Embryonic facial prominence (tissue), 1 donor: ENCODE measurements at regions not wholly inside any gene's neighbourhood (a gene's known extent, or its start where the extent isn't known, plus 50 kb on each side); places are given as distances from the start of the nearest gene placed in this dataset.

Source experiments
- DNase-seq: peaks from one replicate; pipeline ENCODE4 v3.0.0-alpha.2; 2016; ENCODE audit errors: extremely low spot score

DNA sequence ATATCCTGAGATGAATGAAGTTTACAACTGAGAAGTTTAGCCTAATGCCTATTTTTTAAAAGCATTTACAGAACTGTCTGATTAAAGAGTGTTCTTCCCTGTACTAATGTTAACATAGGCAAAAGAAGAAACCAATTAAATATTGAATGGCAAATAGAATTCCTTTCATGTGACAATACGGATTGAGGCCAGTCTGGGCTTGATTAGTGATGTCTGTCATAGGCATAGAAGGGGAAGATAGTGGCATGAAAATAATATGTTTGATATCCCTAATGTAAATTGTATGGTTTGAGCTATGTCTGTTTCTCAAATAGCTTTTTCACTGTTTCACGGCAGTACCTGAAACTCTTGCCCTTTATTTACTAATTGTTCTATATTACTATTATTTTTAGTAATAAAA is 443.1 kb upstream of the CLINT1 start:
- no peak for DNase-seq

DNA sequence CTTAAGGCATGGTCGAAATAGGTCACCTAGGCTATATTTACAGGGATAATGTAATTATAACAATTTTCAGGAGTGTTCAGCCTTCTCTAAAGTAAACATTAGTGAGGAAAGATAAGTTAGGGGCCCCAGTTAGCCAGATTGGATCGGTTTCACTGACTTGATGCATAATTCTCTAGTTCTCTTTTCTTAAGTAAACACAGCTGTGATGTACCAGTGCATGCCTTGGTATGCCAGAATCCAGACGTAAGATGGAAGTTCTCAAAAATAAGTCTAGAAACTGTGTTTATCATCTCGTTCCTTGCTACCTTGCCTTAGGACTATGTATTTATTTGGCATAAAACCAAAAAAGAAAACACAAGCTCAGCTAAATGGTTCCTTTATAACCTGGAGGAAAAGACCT is 442.2 kb upstream of the CLINT1 start:
- DNase-seq = no peak

DNA sequence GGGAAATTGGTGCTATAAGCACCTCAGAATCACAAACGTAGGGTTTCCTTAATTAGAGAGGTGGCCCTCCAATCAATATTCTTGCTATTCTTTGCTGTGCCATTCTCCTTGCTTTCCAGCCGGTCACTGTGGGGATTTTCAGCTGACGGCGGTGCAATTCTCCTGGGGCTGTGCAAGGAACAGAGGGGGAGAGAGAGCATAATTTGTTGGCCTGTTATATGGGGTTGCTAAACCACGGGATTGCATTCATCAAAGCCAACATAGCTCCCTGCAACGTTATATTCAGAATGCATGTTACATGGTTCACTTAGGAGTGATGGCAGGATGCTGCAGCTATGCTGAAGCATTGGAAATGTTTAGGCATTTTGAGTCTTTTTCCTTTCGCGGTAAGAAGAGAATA is 441.3 kb upstream of the CLINT1 start:
- no peak for DNase-seq

DNA sequence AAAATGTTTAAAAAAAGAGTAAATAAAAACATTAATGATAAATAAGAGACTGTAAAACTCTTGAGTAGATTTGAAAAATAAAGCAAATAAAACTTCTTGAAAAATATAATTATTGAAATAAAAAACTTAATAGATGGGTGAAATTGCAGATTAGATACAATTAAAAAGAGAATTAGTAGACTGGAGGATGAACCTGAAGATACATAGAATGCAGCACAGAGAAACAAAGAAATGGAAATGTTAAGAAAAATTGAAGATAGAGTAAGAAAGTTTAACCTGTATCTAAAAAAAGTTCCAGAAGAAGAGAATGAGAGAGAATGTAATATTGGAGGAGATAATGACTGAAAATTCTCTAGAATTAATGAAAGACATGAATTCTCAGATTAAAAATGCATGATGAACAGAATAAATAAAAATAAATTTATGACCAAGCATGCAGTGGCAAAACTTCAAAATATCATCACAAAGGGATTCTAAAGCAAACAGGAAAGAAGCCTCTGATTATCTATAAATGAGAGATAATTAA is 438.1 kb upstream of the CLINT1 start:
- DNase-seq = no peak

DNA sequence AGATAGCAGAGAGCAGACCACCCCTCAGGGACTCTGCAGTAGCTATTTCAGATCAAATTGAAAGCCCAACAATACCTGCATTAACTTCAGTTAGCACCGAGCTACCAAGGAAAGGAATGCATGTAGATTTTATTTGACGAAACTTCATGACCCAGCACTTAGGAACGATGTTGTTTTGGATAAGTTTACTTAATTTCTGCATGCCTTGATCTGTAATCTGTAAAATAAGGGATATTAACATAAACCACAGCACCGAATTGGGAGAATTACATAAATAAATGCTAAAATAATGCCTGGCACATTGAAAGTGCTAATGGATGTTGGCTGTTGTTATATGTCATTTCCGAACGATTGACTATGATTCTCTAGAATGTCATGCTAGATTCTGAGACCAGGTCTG is 435.8 kb upstream of the CLINT1 start:
- no peak for DNase-seq

DNA sequence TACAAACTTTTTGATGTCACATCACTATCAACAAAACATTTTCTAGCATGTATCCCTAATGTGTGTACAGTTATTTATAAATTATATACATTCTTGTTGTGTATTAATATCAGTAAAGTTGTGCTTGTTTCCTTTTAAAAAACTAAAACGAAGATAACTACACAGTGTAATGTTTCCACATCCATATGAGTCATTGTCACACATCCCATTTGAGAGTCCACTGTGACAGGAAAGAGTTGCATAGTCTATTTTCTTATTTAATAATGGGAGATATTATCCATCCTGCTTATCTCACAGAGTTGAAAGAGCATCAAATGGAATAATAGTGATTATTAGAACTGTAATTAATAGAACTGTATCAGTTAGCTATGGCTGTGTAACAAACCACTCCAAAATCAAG is 434.0 kb upstream of the CLINT1 start:
- no peak for DNase-seq

DNA sequence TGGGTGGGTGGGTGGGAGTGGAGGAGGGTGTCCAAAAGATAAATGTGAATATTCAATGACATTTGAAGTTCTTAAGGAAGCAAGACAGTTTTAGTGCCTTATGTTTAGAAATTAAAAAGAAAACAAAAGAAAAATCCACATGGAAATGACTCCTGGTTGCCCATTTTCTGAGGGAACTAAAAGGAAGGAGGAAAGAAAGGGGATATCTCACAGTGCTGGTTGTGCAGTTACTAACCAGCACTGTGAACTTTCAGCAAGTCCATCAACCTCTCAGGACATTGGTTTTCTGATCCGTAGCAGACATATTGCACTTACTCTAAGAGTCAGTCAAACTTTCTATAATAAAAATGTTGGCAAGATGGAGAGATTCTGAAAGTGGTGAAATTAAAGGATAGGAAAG is 431.0 kb upstream of the CLINT1 start:
- no peak for DNase-seq

DNA sequence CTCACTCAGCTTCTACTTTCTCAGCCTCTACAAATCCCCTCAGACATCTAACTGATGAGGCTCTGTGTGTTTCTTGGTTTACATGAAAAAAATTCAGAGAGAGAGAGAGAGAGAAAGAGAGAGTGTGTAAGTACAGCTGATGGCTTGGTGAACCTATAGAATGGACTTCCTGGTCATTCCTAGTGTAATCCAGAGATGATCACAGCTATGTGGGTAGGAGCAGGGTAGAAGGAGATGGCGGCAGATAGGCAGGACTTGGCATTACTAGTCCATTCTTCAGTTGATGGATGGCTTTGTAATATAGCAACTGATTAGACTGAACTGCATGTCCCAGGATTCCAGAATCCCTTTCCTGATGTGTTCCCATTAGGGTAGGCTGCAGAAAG is 429.3 kb upstream of the CLINT1 start:
- DNase-seq = no peak

DNA sequence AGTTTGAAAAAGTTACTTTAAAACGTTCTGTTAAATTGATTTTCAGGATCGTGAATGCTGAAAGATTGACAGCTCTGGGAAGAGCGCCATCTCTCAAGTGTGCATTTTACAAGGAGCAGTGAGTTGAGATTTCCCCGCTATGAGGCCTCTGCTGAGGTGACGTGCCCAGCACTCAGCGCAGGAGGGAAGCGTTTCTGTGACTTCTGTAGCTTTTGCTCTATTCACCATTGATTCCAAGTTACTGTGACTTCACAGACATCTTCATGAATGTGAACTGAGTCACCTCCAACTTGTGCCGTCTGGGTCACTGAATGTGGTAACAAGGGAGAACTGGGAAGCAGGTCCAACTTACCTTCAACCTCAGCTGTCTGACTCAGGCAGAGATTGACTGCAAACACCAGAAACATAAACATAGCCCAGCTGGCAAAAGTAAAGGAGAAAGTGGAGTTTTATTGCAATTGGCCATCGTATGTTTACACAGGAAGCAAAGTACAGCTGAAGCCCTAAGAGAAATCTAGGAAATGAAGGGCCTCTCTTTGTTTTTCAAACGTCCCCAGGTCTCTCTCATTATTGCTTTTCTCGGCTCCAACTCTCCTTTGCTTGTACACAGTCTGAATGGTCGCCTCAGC is 428.8 kb upstream of the CLINT1 start:
- no peak for DNase-seq

DNA sequence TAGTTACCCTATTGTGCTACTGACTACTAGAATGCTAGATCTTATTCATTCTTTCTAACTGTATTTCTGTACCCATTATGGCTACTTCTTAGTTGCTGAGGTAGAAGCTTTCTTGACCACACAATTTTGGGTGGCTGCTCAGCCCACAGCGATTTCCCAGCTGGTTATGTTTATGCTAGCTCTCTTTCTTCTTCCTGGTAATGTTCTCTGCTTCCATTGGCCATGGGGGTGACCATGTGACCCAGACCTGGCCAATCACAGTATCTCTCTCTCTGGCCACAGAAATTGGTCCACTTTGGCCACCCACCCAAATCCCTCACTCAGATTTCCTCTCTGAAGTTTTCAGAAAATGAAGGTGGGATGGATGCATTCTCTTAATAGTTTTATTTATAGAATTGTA is 427.9 kb upstream of the CLINT1 start:
- DNase-seq = no peak

DNA sequence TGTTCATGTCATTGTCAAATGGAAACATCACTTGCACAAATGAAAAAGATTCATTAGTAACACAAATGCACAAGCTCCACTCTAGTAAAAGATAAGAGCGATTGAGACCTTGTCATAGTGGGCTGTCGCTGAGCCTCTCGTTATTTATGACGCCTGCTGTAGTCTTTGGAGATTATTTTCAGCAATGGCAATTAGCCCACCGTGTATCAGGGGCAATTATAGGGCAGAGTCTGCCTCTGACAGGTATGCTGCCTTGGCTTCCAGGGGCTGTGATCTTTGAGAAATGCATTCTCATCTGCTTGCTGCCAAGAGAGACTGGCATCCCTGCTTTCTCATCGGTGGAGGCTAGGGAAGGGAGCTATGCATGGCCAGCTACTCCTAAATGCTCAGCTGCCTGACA is 426.8 kb upstream of the CLINT1 start:
- DNase-seq = no peak

DNA sequence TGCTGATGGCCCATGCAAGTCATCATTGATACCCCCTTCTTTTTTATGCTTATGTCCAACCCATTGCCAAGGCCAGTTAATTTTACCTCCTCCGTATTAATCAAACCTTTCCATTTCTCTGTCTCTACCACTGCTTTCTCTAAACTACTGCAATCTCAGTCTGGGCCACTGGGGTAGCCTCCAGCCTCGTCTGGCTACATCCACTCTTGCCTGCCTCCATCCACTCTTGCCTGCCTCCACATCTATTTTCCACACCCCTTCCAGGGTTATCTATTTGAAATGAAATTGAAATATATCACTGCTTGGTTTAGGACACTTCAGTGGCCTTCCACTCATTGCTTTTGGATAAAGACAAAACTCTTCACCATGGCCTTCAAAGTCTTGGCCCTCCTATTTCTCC is 425.3 kb upstream of the CLINT1 start:
- no peak for DNase-seq

DNA sequence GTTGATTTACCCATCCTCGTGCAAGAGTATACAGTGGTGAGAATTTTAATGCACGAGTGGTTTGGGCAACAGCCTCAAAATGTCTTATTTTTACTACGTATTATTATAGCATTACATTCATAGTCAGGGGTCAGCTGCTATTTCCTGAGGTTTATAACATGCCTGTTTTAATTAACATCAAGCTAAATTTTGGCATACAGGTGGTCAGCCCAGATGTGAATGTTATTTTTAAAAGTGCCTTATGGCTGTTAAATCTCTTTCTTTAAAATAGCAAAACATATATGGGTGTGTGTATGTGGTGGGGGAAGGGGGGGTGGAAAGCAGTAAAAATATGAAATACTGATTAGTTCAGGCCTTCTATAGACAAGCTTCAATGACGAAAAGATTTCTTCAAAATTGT is 424.5 kb upstream of the CLINT1 start:
- DNase-seq = peak; percentile 65

DNA sequence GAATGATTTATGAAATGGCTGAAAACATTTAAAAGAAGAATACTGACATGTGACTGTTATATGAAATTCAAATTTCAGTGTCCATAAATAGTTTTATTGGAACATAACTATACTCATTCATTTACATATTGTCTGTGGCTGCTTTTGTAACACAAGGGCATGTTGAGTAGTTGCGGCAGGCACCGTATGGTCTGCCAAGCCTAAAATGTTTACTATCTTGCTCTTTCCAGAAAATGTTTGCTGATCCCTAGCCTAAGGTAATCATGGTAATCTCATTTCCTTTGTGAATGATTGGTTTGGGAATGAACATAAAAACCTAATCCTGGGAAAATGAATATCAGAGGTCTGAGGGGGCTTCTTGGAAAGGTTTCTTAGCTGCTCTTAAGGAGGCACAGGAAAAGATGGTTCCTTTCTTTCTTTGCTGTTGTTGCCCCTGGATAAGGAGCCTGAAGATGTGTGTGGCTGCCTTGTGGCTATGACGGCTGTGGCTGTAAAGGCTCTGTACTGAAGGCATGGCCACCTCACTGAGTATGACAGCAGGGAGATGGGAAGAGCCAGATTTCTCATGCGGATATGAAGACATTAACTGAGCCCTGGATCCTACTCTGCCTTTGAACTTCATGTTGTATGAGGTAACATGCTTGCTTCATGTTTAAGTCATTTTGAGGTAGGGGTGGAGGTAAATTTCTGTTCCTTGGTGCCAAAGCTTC is 419.4 kb upstream of the CLINT1 start:
- DNase-seq = no peak

DNA sequence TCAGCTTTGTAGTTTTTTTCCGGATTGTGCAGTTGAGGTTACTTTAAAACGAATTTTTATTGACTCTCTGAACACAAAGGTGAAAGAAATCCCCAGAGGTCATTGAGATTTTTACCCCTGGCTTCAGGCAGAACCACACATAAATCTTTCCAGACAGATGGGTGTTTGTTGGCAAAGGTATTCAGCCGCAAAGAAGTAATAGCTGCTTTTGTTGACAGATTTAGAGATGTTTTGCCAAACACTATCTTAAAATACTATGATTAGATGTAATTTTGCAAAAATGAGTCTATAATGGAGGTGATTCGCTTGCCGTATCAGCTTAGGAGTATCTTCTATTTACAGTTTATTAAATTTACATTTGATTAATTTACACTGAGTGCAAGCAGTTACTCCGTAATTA is 418.3 kb upstream of the CLINT1 start:
- DNase-seq = no peak

DNA sequence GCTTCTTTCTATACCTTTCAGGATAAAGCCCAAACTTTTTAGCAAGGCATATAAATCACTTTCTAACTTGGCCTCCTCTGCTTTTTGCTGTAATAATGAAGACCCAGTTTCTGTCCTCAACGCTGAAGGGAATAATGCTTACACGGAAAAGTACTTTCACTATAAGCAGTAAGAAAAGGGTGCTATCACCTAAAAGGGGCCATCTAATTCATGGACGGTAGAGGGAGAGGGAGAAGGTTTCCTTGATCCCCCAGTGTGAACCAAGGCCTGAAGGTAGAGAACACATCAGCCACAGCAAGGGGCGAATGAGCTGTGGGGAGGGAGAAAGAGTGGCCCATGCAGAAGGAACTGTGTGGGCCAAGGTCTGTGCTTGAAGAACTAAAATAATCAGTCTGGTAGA is 417.7 kb upstream of the CLINT1 start:
- no peak for DNase-seq

DNA sequence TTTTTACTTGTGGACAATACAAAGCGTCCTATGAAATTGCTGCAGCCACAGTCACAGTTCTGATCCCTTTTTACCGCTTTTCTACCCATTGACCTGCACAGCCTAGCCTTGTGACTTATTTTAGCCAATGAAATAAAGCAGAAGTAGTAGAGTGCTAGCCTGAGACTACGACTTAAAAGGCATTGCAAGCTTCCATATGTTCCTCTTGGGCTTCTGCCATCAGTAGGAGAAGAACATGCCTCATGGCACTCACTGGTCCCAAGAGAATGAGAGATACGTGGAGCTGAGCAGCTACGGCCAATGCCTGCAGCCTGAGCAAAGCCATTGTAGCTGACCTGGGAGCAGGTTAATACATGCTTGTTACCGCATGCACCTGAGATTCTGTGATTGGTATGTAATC is 416.6 kb upstream of the CLINT1 start:
- DNase-seq = no peak

DNA sequence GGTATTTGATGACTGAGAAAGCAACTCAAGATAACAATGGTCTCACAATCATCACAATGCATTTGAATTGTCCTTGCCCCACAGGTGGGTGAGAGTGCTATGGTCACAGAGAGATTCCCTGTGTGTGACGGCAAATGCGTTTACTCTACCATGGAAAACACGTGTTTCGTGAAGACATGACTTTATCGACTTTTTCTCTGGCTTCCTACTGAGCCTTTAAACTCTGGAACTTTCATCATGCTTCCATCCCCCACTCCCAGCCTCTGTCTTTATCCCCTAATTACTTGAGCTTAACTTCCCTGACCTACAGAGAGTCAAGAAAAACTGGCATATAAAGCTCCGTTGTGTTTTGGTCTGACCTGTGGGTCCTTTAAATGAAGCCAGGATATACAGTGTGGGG is 414.1 kb upstream of the CLINT1 start:
- no peak for DNase-seq

DNA sequence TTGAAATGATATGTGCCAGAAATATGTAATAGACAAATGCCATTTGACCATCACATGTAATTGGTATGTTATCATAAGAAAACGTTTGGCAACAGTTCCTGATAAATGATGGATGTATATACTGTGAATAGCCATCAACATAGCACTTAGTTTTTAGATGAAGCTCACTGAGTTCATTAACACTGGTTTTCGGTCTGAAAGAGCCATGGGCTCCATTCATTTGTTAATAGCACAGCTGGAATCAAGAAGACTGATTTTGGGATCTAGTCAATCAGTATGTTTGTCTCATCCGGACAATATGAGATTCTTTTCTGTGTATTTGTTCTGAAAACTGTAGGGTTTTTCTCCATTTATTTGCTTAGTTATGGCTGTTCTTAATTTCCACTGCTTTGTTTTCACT is 413.5 kb upstream of the CLINT1 start:
- DNase-seq = no peak

DNA sequence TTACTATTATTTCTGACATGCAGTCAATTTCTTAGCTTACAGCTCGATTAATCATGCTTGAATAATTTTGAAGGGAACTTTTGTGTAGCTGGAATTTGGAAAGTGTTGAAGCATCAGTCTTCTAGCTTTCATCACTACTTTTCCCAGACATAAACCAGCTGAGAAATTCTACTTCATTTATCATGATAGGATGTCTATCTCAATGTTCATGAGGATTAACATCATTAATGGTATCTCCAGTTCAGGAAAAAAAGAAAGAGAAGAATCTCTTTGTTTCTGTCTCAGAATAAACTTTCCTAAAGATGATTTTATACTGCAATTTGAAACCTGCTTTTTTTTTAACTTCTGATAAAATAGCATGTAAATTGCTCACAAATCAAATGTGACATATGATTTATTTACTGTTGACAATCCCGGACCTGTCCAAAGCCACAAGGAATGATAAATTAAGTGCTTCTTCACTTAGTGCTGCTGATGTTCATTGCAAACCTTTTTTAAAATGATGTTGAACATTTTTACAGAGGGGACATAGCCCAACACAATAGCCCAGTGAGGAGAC is 412.1 kb upstream of the CLINT1 start:
- DNase-seq = no peak

DNA sequence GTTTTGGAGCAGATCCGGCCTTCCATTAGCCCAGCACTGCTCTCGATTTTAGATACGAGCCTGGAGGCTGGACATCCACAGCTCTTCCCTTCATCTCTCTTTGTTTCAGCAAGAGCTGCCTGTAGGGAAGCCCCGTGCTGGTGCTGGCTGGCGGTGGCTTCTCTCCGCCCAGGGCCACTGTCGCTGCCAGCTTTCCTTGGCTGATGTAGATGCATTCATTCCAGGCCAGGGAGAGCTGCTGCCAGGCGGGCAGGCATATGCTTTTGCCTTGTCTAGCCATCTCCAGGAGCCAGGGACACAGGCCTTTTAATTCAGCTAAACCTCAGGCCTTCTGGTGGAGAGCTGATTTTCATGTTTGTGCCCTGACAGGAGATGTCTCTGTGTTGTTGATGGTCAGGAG is 409.3 kb upstream of the CLINT1 start:
- DNase-seq = no peak

DNA sequence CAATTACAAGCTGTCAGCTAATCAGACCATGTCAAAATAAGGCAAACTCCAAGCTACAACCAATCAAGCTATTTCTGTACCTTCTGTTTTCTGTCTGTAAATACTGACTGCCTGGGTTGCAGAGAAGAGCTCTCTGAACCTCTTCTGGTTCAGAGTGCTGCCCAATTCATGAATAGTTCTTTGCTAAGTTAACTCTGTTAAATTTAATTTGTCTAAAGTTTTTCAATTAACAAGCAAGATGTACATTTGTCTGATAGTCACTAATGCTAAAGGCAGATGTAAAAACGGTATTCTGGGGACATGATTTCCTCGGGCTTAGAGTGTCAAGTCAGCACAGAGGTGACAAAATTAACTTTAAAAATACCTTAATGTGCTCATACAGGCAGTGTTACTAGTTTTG is 408.3 kb upstream of the CLINT1 start:
- no peak for DNase-seq

DNA sequence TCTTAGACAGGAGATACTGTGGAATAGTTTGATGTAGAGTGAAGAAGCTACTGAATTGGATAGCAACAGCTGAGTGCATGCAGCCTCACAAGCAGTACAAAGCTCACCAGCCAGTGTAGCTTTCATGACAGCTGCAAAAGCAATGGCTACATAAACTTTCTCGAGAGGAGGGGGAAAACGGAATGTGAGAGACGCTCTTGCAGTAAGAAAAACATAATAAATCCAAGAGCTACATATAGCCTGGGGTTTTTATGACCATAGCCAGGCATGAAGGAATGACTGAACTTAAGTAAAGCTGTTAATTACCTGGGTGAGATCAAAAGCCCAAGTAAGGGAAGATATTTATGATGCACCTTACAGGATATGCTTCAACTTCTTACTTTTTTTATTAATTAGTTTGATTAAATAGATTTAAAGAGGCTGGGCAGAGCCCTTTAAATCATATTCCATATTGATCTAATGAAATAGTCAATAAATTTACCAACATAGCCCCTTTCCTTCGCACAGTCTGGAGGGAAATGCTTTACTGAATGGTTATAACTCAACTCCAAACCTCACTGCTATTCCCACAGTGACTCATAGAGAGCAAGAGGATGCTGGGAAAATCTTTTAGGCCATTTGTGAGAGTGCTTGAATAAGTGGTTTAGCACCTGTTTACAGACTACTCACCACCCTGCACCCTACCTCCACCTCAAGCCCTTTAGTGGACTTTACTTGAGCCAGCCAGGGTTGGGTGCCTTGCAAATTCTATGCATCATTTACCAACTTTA is 407.2 kb upstream of the CLINT1 start:
- no peak for DNase-seq
